ENCODE measurements at regions not wholly inside any gene's neighbourhood (a gene's known extent, or its start where the extent isn't known, plus 50 kb on each side); places are given as distances from the start of the nearest gene placed in this dataset.
A peak's percentile ranks its signal among the peaks of the same experiment; 100 is the strongest.

GRCh38 chr6:141164042-141164743 is 968.5 kb upstream of the GJE1 start:
- no peak for DNase-seq (ENCODE audit: low spot score)

GRCh38 chr6:141163107-141163506 is 969.6 kb upstream of the GJE1 start:
- no peak for DNase-seq (ENCODE audit: low spot score)

- no peak for DNase-seq (ENCODE audit: low spot score)
Observed at GRCh38 chr6:141158740-141159139, 974.0 kb upstream of the GJE1 start.

GRCh38 chr6:141153563-141153962 is 979.2 kb upstream of the GJE1 start:
- DNase-seq (ENCODE audit: low spot score): peak; percentile 8

- DNase-seq (ENCODE audit: low spot score): no peak
Observed at GRCh38 chr6:141152951-141153350, 979.8 kb upstream of the GJE1 start.

- no peak for DNase-seq (ENCODE audit: low spot score)
Observed at GRCh38 chr6:141151710-141152417, 980.9 kb upstream of the GJE1 start.

- DNase-seq (ENCODE audit: low spot score): no peak
Observed at GRCh38 chr6:141141870-141142269, 990.9 kb upstream of the GJE1 start.

GRCh38 chr6:141140905-141141304 is 991.8 kb upstream of the GJE1 start:
- DNase-seq (ENCODE audit: low spot score): no peak

- DNase-seq (ENCODE audit: low spot score): no peak
Observed at GRCh38 chr6:141139461-141139860, 993.3 kb upstream of the GJE1 start.

- no peak for DNase-seq (ENCODE audit: low spot score)
Observed at GRCh38 chr6:141134723-141135122, 998.0 kb upstream of the GJE1 start.

- no peak for DNase-seq (ENCODE audit: low spot score)
Observed at GRCh38 chr6:141133836-141134235, 998.9 kb upstream of the GJE1 start.

- no peak for DNase-seq (ENCODE audit: low spot score)
Observed at GRCh38 chr6:141133346-141133745, 999.4 kb upstream of the GJE1 start.

- DNase-seq (ENCODE audit: low spot score): no peak
Observed at GRCh38 chr6:141131616-141132015, 1001.1 kb upstream of the GJE1 start.

GRCh38 chr6:141123497-141123896 is 1009.2 kb upstream of the GJE1 start:
- DNase-seq (ENCODE audit: low spot score): no peak

- DNase-seq (ENCODE audit: low spot score): no peak
Observed at GRCh38 chr6:141123049-141123448, 1009.7 kb upstream of the GJE1 start.

GRCh38 chr6:141118991-141119390 is 1013.7 kb upstream of the GJE1 start:
- no peak for DNase-seq (ENCODE audit: low spot score)

- DNase-seq (ENCODE audit: low spot score): no peak
Observed at GRCh38 chr6:141117874-141118273, 1014.9 kb upstream of the GJE1 start.

- DNase-seq (ENCODE audit: low spot score): no peak
Observed at GRCh38 chr6:141110481-141110880, 1022.2 kb upstream of the GJE1 start.

GRCh38 chr6:141107591-141108160 is 1025.0 kb upstream of the GJE1 start:
- no peak for DNase-seq (ENCODE audit: low spot score)

GRCh38 chr6:141105481-141105880 is 1027.2 kb upstream of the GJE1 start:
- no peak for DNase-seq (ENCODE audit: low spot score)

GRCh38 chr6:141103246-141103645 is 1029.5 kb upstream of the GJE1 start:
- no peak for DNase-seq (ENCODE audit: low spot score)

- no peak for DNase-seq (ENCODE audit: low spot score)
Observed at GRCh38 chr6:141097471-141097870, 1035.3 kb upstream of the GJE1 start.

- DNase-seq (ENCODE audit: low spot score): no peak
Observed at GRCh38 chr6:141095308-141095707, 1037.4 kb upstream of the GJE1 start.
